Mesodermal cell (in vitro differentiated cells): ENCODE measurements at regions not wholly inside any gene's neighbourhood (a gene's known extent, or its start where the extent isn't known, plus 50 kb on each side); places are given as distances from the start of the nearest gene placed in this dataset.

Experiments used
- H3K27ac ChIP-seq: 2 replicates; pipeline ENCODE4 v1.7.0; 2013; ENCODE audit warnings: mild to moderate bottlenecking, low read depth, low read length, moderate library complexity; ENCODE audit not compliant: severe bottlenecking
- H3K36me3 ChIP-seq: 2 replicates; pipeline ENCODE4 v1.7.1; 2013; ENCODE audit warnings: mild to moderate bottlenecking, low read length, moderate library complexity; ENCODE audit not compliant: control insufficient read depth, insufficient read depth
- H3K4me1 ChIP-seq: one replicate; pipeline ENCODE4 v1.7.1; 2013; ENCODE audit warnings: mild to moderate bottlenecking, low read length; ENCODE audit not compliant: insufficient read depth, control insufficient read depth, poor library complexity, severe bottlenecking
- H3K4me3 ChIP-seq: 2 replicates; pipeline ENCODE4 v1.7.0; 2013; ENCODE audit warnings: low read length, control low read depth, mild to moderate bottlenecking; ENCODE audit not compliant: insufficient read depth, poor library complexity, severe bottlenecking; ENCODE audit errors: extremely low read depth
- H3K9me3 ChIP-seq: 2 replicates; pipeline ENCODE4 v1.7.1; 2013; ENCODE audit warnings: mild to moderate bottlenecking, low read length, moderate library complexity; ENCODE audit not compliant: control insufficient read depth
- WGBS, 2 experiments: methylation state at CpG; one replicate each; pipeline ENCODE4 v1.1.5; 2013; ENCODE audit warnings: missing lambda C conversion rate in 2 of 2; ENCODE audit not compliant: insufficient coverage in 2 of 2; 5-methylcytosine and 5-hydroxymethylcytosine counted together

DNA sequence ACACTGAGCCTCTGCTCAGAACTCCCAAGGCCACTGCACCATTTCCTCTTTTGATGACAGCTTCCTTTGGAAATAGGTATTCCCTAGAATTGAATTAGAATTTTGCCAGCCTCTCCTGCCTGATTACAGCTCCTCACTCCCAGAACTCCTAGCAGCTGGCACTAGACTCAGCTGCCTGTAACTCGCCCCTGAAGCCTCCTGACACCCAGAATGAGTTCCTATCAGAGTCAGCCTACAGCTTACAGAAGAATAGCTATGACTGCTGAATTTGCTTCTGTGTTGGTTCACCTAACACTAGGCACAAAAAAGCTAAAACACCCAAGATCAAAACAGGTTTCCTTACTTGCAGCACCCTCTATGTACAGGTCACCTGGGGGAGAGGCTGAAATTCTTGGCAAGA is 108.2 kb upstream of the PTPRM start:
- WGBS, 2 experiments, result 82 to 86% methylated on average over 1 of the region's 1 CpG

GRCh38 chr18:7459851-7460770 is 107.0 kb upstream of the PTPRM start:
- Histone ChIP-seq H3K4me3 (no peak overlapping the region), H3K9me3 (no peaks in the 10 kb centered on the region), H3K36me3 (no peaks in the 10 kb centered on the region), H3K27ac (peak overlapping the region; percentile 23), H3K4me1 (no peaks in the 10 kb centered on the region)
- 85 to 89% methylated on average over 15 to 23 of the region's 25 CpGs for WGBS, 2 experiments

More for the DNA sequence above, 108.2 kb upstream of the PTPRM start:
- Histone ChIP-seq H3K4me3 (no peak overlapping the region), H3K9me3 (no peaks in the 10 kb centered on the region), H3K27ac (no peak overlapping the region), H3K36me3 (no peaks in the 10 kb centered on the region), H3K4me1 (no peaks in the 10 kb centered on the region)

GRCh38 chr18:7464245-7464966 is 102.7 kb upstream of the PTPRM start:
- Histone ChIP-seq H3K4me3 (no peak overlapping the region), H3K27ac (no peak overlapping the region), H3K36me3 (no peaks in the 10 kb centered on the region), H3K9me3 (no peaks in the 10 kb centered on the region), H3K4me1 (no peaks in the 10 kb centered on the region)
- no CpG with 5 or more reads among the region's 1 CpG for WGBS, 2 experiments

DNA sequence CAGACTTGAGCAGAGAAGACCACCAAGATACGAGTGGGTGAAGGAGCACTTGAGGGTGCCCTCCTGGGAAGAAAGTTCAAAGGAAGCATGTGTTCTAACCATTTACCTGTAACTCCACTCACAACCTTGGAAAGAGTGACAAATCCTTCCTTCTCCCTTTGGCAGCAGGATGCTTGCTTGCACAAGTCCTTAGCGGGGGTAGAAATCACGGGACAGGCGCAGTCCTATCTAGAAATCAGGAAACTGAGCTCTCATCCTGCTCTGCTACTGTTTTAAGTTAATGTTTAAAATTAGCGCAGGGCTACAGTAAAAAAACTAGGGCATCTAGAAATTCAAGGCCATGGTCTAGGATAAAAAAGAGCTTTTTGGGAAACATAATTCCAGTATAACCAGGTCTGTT is 100.9 kb upstream of the PTPRM start:
- Histone ChIP-seq H3K9me3 (no peaks in the 10 kb centered on the region), H3K4me1 (no peaks in the 10 kb centered on the region), H3K27ac (no peak overlapping the region), H3K36me3 (no peaks in the 10 kb centered on the region), H3K4me3 (no peak overlapping the region)
- WGBS, 2 experiments, result 97 to 98% methylated on average over 3 to 5 of the region's 5 CpGs

DNA sequence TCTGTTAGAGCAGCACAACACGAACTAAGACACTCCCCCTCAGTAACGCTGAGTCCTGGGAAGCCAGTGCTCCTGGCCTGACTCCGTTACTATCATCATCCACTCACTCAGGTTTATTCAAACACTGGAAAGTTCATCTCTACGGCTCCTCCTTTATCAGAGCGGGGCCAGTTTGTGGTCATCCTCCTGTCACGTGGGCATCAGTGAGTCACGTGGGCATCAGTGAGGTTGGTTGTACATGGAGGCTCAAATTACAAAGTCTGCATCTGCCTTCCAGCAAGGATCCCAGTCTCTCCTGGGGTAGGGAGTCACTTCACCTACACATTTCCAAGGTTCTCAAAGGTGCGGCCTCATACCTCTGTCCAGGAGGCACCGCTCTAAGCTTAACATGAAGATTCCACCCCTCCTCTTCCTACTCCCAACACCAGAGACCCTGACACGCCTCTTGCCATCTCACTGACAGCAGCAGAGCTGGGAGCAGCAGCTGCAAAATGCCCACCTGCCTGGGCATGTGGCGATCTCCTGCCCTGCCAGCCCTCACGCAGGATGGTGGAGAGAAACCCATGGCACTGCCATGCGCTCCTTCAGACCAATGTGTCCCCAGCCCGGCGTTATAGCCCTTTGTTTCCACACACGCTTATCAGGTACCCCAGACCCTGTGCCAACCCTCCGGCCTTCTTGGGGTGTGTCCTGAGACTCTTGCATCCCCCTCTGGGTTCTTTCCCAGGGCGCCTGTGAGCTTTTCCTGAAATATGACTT is 99.2 kb upstream of the PTPRM start:
- Histone ChIP-seq H3K36me3 (no peaks in the 10 kb centered on the region), H3K9me3 (no peaks in the 10 kb centered on the region), H3K4me3 (no peak overlapping the region), H3K4me1 (no peaks in the 10 kb centered on the region), H3K27ac (no peak overlapping the region)
- 86 to 88% methylated on average over 11 to 15 of the region's 18 CpGs for WGBS, 2 experiments

GRCh38 chr18:7470101-7470500 is 97.0 kb upstream of the PTPRM start:
- H3K4me3 ChIP-seq, result no peak overlapping the region
- no peaks in the 10 kb centered on the region for H3K4me1 ChIP-seq
- no peak overlapping the region for H3K27ac ChIP-seq
- 72 to 89% methylated on average over 5 of the region's 5 CpGs for WGBS, 2 experiments
- H3K9me3 ChIP-seq, result no peaks in the 10 kb centered on the region
- H3K36me3 ChIP-seq, result no peaks in the 10 kb centered on the region

DNA sequence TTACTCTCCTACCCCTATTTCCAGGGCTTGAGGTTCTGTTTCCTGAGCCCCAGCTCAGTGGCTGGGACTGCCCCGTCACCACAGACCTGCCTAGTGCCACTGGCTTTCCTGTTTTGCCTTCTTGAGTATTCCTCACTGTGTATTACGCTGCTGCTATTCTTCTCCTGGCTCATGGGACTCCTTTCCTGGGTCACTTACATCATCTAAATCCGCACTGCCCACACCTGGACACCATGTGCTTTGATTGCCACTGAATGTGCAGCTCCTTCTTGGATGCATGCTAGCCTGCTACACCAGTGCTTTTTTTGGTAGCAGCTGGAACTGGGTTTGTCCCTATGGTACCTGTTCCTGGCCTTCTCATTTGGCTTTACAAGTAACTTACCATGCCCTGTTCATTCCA is 96.6 kb upstream of the PTPRM start:
- WGBS, 2 experiments, result 92 to 94% methylated on average over 3 of the region's 3 CpGs
- Histone ChIP-seq H3K36me3 (no peaks in the 10 kb centered on the region), H3K4me3 (no peak overlapping the region), H3K4me1 (no peaks in the 10 kb centered on the region), H3K9me3 (no peaks in the 10 kb centered on the region), H3K27ac (no peak overlapping the region)

DNA sequence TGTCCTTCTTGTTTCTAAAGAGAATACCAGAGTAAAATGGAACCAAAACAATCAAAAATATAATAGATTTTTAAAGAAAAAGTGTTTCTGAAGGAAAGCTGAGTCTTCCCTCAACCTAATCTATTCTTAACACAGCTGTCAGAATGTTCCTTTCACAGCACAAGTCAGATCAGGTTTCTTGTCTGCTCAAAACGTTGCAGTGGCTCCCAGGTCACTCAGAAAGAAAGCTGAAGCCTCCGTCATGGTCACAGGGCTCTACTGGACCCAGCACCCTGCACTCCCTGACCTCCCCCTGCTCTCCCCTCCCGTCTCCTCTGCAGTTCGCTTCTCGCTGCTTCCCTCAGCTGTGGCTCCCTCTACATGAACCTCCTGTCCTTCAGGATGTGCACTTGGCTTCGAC is 90.7 kb upstream of the PTPRM start:
- Histone ChIP-seq H3K4me1 (no peaks in the 10 kb centered on the region), H3K36me3 (no peaks in the 10 kb centered on the region), H3K9me3 (no peaks in the 10 kb centered on the region), H3K4me3 (no peak overlapping the region), H3K27ac (no peak overlapping the region)
- 70 to 76% methylated on average over 4 to 6 of the region's 6 CpGs for WGBS, 2 experiments

- Histone ChIP-seq H3K27ac (no peak overlapping the region), H3K36me3 (no peaks in the 10 kb centered on the region), H3K4me3 (no peak overlapping the region), H3K9me3 (no peaks in the 10 kb centered on the region), H3K4me1 (no peaks in the 10 kb centered on the region)
- 95% methylated on average over 4 of the region's 6 CpGs; no CpG with 5 or more reads in 1 of the 2 experiments for WGBS, 2 experiments
Observed at GRCh38 chr18:7479756-7480155, 87.4 kb upstream of the PTPRM start.

GRCh38 chr18:7480879-7481278 is 86.2 kb upstream of the PTPRM start:
- H3K9me3 ChIP-seq, result no peaks in the 10 kb centered on the region
- no peaks in the 10 kb centered on the region for H3K4me1 ChIP-seq
- no peak overlapping the region for H3K27ac ChIP-seq
- no peaks in the 10 kb centered on the region for H3K36me3 ChIP-seq
- 92 to 96% methylated on average over 6 to 7 of the region's 7 CpGs for WGBS, 2 experiments
- no peak overlapping the region for H3K4me3 ChIP-seq
